ENCODE measurements at regions not wholly inside any gene's neighbourhood (a gene's known extent, or its start where the extent isn't known, plus 50 kb on each side); places are given as distances from the start of the nearest gene placed in this dataset.

DNA sequence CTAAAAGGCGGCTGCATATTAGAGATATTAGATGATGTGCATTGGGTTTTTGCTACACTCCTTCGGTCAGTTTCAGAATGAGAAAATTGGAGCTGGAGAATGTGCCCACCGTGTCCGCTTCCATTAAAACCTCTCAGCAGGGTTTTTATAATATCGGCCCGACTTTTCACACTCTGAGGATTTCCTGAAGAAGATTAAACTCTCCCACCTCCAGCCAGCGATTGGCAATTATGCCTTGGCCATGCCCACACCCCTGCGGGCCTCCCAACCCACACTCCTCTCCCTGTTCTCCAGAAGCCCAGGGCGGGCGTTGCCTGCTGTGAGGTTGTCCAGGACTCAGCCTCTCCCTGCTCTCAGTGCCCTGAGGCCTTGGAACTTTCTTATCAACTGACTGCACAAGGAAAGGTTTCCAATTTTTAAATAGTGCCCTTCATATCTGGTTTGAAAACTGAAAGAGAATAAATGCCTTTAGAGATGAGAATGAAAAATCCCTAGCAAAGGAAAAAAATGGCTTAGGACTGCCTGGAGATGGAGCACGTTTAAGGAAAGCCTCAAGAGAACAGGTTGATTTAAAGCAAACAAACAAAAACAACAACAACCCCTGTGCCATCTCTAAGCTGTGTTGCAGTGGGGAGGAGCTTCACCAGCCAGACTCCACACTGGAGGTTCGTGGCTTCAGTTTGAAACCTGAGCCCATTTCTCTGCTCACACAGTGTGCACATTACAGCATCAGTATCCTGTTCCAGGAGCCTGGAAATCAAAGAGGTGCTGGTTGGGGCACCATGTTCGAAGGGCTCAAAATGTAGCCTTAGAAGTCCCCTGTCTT, 292.9 kb downstream of the NSG2 start:
- no peak for DNase-seq

DNA sequence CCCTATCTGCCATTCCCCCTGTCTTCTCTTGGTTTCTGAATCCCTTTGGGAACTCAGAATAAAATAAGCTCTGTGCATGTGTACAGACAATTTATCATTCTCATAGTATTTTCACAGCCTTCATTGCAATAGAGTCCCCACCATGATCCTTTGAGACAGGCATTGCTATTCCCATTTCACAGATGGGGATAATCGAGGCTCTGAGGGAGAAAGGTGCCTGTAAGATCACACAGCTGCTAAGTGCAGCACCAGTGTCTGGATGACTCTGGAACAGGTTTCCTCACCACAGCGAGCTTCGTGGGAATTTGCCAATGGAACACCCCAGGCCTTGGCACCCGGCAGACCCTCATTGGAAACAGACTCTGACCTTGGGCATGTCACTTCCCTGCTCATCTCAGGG, 293.6 kb downstream of the NSG2 start:
- DNase-seq = no peak

DNA sequence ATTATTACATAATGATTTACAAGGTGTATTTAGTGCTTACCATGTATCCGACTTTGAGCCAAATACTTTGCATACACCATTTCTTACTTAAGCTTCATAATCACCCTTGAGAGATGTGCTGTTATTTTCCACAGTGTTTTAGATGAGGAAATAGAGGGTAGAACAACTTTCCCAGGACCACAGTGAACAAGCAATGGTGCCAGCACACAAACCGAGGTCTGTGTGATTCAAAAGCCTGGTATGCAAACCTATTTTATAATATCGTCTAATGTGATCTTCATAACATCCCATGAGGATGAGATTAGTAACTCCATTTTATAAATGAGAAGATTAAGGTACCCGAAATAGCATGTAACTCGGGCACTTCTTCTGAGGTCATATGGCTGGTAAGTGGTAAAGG, 294.7 kb downstream of the NSG2 start:
- no peak for DNase-seq

DNA sequence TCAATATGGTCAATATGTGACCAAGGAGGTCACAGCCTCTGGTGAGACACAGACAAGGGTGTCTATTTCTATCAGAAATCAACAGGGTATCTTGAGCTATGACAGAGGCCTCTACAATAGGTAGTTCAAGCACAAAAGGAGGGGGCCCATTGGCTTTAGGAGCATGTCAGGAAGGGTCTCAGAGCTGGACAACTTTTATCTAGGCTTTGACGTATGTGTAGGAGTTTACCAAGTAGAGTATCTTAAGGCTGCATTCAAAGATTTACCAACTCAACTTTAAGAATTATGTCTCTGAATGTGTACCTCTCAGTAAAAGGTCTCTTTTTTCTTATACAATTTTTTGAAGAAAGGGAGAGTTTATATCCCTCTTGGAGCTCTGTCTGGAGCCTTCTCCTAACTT, 297.2 kb downstream of the NSG2 start:
- no peak for DNase-seq

DNA sequence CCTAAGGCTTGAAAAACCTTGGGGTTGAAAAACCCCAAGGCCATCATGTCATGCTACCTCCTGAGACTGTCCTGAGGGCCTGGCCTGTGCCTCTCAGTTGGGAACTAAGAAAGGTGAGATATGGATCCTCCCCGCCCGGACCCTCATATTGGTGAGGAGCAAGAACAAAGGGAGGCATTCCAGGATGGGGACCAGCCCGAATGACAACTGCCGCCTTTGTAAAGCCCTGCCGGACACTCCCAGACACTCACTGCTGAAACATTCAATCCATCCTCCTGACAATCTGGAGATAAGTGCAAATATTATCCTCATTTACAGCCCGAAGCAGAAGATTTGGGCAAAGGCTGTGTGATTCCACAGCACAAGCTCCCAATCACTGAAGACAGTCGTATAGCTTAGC, 298.3 kb downstream of the NSG2 start:
- no peak for DNase-seq

DNA sequence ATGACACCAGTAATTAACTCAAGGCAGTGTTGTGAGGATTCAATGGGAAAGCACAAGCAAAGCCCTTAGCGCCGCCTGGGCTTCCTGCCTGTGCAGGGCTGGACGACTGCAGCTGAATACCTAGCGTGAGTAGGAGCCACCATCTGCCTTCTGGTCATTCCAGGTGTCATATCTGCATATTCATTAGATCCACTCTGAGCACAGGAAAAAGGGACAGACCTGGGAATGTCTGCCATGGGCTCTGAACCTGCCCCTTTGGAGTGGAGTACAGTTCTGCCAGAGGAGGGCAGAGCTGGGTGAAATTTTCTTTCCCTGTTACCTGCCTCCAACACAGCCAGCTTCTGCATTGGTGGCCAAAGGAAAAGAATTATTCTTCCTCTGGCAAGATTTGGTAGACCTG, 298.8 kb downstream of the NSG2 start:
- no peak for DNase-seq

DNA sequence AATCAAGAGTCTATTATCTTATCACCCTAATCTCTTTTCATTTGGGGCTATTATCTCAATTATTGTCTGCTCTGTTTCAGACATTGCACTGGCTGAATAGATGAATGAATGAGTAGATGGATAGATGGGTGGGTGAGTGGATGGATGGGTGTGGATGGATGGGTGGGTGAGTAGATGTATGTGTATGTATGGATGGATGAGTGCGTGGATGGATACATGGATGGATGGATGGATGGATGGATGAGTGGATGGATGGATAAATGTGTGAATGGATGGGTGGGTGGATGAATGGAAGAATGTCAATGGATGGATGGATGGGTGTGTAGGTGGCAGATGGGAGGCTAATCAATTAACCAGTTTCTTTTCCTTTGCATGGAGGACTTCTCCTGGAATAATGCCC, 301.7 kb downstream of the NSG2 start:
- no peak for DNase-seq

DNA sequence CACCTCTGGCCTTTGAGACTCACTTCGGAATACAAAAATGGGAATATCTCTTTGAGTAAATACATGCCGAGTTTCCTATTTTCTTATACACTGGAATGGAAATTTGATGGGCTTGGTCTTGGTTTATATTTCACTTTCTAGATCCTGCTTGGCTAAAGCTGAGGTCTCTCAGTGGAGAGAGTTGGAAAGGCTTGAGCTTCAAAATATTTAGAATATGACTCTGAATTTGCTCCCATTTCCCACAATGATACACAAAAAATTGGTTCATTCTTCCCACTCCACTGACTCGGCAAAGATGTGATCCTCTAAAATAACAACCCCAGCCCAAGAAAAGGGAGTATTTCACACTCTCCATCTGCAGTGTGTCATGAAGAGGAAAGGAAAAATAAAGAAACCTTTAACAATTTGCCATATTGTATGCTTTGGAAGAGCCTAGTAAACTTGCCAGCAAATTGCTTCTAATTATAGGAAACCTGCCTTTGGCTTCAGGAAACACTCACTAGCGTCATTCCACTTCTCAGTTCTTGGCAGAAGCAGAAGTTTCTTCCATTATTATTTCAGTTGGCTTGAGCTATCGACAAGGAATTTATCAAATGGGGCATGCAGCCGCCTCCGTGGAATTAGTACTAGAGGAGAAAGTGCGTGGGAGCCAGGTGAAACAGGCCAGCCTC, 302.9 kb downstream of the NSG2 start:
- no peak for DNase-seq

DNA sequence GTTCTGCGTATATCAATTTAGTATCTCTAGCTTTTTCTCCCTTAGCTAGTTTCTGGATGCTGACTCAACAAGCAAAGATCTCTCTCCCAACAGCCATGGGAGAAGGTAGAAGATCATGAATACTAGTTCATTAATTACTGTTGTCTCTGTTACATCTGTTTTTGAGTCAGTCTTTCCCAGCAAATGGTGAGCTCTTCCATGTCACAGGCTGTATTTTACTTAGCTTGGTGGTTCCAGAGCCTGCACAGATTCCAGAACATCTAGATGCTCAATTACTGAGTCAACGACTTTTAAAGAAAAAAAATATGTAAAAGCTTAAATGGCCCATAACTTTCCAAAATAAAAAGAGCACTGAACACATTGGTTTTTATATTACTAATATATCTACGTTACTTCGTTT, 307.2 kb downstream of the NSG2 start:
- no peak for DNase-seq

DNA sequence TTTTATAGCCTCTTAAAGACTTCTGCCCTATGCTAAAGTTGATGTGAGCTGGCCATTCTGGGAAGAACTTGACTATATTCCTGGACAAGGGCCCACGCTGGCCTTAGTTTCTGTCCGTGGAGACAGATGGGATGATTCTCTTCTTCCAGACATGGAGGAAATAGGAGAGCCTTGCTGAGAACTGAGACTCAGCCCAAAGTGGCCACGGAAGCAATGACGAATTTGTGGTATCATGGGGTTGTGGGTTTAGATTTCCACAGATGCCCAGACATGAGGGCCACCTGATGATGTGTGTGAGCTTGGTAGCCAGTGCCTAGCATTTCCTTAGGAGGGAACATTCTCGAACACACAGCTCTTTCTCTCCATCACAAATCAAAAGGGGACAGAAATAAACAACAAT, 309.1 kb downstream of the NSG2 start:
- no peak for DNase-seq

DNA sequence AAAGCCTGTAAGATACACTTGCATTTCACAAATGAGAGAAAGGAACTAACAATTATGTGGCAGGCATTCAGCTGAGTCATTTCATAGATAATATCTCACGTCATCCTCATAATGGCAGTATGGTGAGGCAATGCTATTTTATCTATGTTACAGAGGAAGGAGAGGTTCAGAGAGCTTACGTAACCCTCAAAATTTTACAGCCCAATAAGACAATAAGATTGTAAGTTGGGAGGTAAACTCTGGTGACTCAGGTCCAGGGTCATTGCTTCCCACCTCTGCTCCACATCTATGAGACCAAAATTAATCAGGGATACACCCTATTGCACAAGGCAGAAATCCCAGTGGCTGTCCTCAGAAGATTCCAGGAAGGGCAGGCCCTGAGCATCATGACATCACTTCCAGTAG, 309.7 kb downstream of the NSG2 start:
- DNase-seq = no peak

DNA sequence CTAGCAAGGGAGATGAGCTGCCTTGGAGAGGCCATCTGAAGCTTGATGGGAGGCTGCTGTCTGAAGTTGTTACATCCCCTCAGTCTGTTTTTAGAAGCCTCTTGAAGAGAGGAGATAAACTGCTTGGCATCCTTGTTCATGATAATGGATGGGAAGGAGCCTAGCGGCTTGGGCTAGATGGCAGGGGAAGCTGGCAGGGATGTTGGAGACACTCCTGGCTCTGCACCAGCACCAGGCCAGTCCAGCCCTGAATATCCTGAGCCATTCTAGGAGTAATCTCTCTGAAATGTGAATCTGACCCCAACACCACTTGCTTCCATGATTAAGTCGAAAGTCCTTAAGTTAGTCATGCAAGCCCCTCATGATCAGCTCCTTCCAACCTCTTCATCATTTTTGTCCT, 310.5 kb downstream of the NSG2 start:
- DNase-seq = no peak

DNA sequence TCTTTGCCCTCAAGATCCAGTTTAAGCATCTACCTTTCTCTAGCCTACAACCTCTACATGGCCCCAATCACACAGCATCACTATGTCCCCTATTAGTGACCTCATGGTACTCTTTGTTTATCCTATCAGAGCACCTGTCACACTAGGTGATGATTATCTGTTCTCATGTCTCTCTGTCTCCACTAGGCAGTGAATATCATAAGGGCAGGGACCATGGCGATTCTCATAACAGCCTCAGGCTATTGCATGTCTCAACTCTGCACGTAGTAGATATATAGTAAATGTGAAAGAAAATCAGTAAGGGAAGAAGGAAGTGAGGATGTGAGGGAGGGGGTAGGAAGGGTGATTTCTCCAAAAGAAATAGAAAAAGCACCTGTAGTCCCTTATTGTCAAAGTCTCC, 311.0 kb downstream of the NSG2 start:
- DNase-seq = no peak

DNA sequence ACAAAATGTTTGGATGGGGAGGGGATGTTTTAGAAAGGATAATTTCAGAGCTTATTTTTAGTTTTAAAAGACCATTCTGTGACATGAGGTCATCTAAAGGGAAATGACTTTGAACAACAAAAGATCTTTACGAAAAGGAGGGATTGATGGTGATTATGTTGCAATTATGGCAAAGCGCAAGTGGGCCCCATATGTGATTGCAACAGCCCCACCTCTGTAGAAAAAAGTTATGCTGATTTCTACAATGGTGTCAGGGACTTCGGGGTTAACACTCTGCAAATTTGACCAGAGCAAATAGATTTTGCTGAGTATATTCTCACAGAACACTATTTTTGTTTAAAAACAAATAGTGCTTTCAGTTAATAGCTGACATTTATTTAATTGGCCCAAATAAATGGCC, 312.8 kb downstream of the NSG2 start:
- no peak for DNase-seq

DNA sequence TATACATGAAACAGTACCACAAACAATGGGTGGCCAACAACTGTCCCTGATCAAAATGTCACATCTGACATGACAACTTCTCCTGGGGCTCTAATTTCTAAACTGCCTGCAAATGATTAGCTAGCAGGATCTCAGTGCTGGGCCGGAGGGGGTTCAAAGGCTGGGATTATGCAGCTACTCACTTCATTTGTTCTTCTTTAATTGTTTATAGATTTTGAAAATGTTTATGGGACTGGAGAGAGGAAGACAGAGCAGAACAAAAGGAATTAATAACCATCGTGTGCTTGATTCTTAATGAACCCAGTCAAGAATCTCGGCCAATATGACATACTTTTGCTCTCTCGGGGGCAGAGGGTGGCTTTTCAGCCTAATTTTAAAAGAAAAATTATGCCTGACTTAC, 313.6 kb downstream of the NSG2 start:
- no peak for DNase-seq

DNA sequence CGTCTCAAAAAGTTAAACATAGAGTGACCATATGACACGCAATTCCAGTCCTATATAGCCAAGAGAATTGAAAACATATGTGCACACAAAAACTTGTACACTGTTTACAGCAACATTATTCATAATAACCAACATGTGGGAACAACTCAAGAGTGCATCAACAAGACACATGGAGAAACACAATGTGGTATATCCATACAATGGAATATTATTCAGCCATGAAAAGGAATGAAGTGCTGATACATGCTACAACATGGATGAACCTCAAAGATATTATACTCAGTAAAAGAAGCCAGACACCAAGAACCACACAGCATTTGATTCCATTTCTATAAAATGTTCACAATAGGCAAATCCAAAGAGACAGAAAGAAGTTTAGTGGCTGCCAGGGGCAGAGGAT, 317.0 kb downstream of the NSG2 start:
- DNase-seq = no peak

DNA sequence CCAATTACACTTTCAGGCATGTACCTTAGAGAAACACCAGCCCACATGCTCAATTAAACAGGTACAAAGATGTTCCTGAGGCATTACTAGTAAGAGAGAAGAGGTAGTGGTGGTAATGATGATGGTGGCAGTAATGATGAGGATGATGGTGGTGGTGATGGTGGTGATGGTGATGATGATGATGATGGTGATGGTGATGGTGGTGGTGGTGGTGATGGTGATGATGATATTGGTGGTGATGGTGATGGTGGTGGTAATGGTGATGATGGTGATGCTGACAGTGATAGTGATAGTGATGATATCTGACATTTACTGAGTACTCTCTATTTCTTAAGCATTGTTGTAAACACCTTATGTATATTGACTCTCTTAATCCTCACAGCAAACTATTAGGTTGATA, 318.4 kb downstream of the NSG2 start:
- DNase-seq = no peak

DNA sequence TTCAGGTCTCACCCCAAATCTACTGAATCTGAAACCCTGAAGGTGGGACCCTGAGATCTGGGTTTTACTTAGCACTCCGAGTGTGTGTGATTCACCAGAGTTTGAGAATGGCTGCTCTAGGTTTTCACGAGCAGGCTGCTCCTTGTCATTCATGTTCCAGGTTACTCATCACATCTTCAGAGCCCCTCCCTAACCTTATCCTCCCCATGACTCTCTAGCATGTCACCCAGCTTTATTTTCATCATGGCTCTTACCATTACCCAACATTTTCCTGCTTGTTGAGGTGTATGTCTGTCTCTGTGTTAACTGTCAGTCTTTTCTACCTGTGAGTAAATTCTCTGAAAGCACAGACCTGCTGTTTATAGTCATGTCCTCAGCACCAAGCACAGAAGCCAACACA, 319.2 kb downstream of the NSG2 start:
- no peak for DNase-seq

DNA sequence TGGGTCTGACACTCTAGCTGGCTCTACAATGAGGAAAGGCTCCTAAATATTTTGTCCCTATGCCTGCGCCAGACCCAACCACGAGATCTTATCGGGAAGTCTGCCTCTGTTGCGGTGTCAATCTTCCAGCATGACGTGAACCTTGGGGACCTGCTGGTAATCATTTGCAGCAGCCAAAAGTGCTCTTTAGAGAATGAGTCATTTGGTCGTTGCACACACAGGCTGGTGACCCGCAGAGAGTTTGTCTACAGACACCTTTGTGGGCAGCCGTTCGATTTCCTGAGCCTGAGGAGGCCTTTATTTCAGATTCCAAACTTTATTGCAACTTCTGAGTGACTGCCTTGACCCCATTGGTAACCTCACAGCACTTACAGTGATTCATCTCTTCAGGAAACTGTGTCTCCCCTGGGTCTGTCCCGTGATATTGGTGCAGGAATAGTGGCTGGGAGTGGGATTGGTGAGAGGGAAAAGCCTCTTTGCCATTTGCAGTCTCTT, 326.1 kb downstream of the NSG2 start:
- DNase-seq = no peak

DNA sequence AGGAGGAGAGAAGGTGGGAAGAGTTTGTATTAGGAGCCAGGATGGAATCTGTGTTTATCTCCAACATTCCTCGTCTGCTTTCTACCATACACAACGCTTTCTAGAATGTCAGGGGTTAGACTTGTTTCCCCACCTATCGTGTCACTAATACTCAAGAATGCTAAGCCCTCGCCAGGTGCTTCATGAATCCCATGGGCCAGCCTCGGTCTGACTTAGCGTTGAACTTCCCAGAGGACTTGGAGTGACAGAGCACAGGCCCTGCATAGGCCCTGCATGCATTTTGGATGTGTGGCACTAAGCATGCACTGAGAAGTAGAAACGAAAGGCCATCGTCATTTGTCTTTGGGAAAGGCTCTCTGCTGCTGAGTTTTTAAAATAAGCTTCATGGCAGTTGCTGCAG, 328.7 kb downstream of the NSG2 start:
- no peak for DNase-seq

DNA sequence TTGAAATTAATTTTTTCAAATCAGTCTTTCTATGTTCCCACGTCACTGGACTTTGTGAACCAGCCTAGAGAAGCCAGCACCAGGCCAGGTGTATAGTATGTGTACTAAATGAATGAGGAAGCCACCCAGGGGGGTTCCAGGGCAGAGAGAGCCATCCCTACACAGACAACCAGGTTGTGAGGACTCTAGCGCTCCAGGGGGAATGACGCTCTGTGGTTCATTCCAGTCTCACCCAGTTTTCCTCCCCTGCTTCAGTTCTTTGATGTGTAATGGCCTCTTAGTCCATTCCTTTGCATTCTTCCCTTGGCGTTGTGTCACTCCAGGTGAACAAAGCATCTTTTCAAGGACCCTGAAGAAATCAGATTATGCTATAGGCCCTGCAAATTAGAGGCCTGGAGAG, 330.6 kb downstream of the NSG2 start:
- no peak for DNase-seq

DNA sequence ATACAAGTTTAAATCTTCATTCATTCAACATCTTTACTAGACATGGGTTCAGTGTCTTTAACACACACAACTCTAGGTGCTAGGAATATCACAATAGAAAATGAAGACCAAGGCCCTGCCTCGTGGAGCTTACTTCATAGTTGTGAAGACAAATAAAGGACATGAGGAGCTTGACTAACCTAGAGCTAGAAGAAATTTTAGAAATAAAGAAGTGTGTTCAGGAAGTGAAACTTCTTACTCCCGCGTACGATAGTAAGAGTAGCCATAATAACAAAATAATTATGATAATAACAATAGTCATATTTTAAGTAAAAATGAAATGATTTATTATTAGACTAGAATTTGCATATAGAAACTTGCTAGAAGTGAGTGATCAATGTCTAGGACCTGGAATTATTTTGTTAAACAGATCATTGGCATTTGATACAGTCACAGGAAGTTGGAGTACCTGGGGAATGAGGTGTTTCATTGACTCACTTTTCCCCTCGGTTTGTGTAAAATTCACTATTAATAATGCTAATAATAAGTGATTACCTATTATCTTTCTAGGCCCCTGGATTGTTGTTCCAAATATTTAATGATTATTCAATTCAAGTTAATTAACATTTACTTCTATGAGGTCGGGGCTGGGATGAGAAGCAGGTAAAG, 331.3 kb downstream of the NSG2 start:
- DNase-seq = no peak

DNA sequence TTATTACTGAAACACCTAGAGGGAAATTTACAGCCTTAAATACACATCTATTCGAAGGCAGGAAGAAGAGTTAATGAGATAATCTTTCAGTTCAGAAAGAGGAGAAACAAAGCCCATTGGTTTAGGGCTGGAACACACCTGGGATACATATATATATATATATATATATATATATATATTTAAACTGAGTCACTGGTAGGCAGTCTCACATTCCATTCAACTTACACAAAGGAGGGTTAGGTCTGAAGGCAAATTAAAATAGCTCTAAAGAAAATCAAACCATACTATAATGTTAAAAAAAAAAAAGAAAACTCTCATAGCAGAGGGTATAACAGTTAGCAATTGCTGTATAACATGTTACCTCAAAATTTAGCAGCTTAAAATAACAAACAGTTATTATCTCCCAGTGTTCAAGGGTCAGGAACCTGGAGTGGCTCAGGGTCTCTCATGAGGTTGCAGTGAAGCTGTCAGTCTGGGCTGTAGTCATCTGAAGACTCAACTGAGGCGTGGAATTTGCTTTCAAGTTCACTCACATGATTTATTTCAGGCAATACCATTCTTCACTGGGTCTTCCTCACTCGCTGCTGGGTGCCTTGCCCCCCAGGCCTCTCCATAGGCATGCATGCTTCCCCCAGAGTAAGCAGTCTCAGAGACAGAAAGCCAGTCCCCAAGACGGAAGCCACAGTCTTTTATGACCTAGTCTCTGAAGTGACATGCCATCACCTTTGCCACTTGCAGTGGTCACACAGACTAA, 332.8 kb downstream of the NSG2 start:
- DNase-seq = no peak

Data from activated CD4-positive, alpha-beta T cell treated with anti-CD3 and anti-CD28 coated beads, Interleukin-2, amount 50 U/mL, for 48 hours (primary cell).